Effector memory CD8-positive, alpha-beta T cell (primary cell): ENCODE measurements at regions not wholly inside any gene's neighbourhood (a gene's known extent, or its start where the extent isn't known, plus 50 kb on each side); places are given as distances from the start of the nearest gene placed in this dataset.
A peak's percentile ranks its signal among the peaks of the same experiment; 100 is the strongest.

Source experiments
- ATAC-seq: fragments of 150-1000 bp; cut with Tn5 transposase; replicated peaks from 2 replicates; pipeline ENCODE4 v1.10.0; 2021; ENCODE audit warnings: mild to moderate bottlenecking, moderate library complexity
- DNase-seq, 3 experiments: peaks; one replicate each; pipeline ENCODE4 v3.0.0; 2021
- H3K27ac Mint-ChIP-seq, 2 donors: one replicate each; pipeline ENCODE4 v1.8.0; 2022; ENCODE audit warnings: mild to moderate bottlenecking in 2 of 2, mixed read lengths in 2 of 2, moderate library complexity in 2 of 2
- H3K27me3 Mint-ChIP-seq, 2 donors: one replicate each; pipeline ENCODE4 v1.8.0; 2022; ENCODE audit warnings: mixed read lengths in 2 of 2
- H3K36me3 Mint-ChIP-seq: one replicate; pipeline ENCODE4 v1.8.0; 2022; ENCODE audit warnings: mild to moderate bottlenecking, moderate library complexity, mixed read lengths; ENCODE audit not compliant: insufficient read depth
- H3K4me1 Mint-ChIP-seq, 2 donors: one replicate each; pipeline ENCODE4 v1.8.0; 2022; ENCODE audit warnings: low read depth in 2 of 2, mixed read lengths in 2 of 2
- H3K4me3 Mint-ChIP-seq, 2 donors: one replicate each; pipeline ENCODE4 v1.8.0; 2022; ENCODE audit warnings: mild to moderate bottlenecking in 2 of 2, mixed read lengths in 2 of 2, moderate library complexity in 2 of 2
- H3K9me3 Mint-ChIP-seq, 2 donors: one replicate each; pipeline ENCODE4 v1.8.0; 2022; ENCODE audit warnings: mixed read lengths in 2 of 2

DNA sequence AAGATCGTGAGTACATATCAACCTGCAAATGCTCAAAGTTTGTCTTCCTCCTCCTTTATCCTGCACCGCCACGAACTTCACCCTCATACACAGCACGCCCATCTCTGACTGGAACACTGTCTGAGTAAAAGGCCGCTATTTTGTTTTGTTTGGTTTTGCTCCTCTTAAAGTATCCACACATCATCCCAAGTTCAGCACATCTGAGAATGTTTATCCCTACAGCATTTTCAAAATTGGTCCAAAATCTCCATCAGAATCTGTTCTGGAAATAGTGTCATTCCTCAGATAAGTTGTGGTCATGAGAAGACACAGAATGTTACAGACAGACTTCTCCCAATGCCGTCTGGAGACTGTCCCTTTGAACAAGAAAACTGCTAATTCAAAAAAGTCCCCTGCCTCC lies 251.6 kb upstream of the ARID1B start:
- no peaks in the 10 kb centered on the region for H3K36me3 Mint-ChIP-seq
- no peak overlapping the region for H3K27ac Mint-ChIP-seq
- no peak overlapping the region for H3K4me3 Mint-ChIP-seq
- no peak for ATAC-seq
- H3K9me3 Mint-ChIP-seq = no peaks in the 10 kb centered on the region
- no peak for DNase-seq
- no peaks in the 10 kb centered on the region for H3K4me1 Mint-ChIP-seq
- peaks cover 9 to 25% of the 10 kb centered on the region in 2 donors for H3K27me3 Mint-ChIP-seq

DNA sequence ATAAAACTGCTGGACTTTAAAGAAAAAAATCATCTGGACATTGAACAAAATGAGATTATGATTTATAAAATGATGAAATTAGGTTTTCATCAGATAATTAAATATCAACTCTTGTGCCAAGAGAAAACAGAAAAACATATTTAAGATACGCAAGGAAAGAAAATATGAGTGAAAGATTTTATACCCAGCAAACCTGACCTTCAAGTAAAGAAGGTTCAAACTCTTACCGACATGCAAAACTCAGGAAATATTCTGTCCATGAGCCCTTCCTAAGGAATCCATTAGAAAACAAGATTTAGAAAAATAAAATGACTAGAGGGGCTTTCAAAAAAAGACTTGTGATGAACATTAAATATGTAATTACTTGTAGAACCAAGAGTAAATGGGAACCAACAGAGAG lies 257.2 kb upstream of the ARID1B start:
- Mint-ChIP-seq H3K27me3 (peaks cover 28 to 44% of the 10 kb centered on the region in 2 donors), H3K9me3 (peaks cover 0 to 3% of the 10 kb centered on the region in 2 donors), H3K4me3 (no peak overlapping the region), H3K27ac (no peak overlapping the region), H3K4me1 (no peaks in the 10 kb centered on the region), H3K36me3 (no peaks in the 10 kb centered on the region)
- no peak for ATAC-seq
- DNase-seq = no peak

DNA sequence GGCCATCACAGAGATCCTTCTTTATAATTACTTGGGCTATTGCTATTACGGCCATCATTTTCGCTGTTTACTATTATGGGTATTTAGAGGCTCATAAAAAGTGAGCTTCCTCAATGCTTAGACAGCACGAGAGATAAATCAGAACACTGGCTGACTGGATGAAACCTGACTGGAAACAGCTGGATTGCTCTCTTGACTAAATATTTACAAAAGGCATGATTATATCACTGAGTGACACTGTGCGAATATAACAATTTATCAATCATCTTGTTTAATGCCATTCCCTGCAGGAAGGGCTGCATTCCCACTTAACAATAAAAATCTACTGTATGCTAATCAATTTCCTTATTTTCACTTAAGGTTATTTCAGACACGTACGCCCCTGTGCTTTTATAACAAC lies 260.1 kb upstream of the ARID1B start:
- DNase-seq = no peak
- Mint-ChIP-seq H3K9me3 (peaks cover 0 to 3% of the 10 kb centered on the region in 2 donors), H3K4me3 (no peak overlapping the region), H3K27me3 (peaks cover 45 to 56% of the 10 kb centered on the region in 2 donors), H3K4me1 (no peaks in the 10 kb centered on the region), H3K36me3 (no peaks in the 10 kb centered on the region), H3K27ac (no peak overlapping the region)
- no peak for ATAC-seq

- no peak for ATAC-seq
- no peak overlapping the region for H3K27ac Mint-ChIP-seq
- no peak for DNase-seq
- H3K4me1 Mint-ChIP-seq = no peaks in the 10 kb centered on the region
- peaks cover 0 to 3% of the 10 kb centered on the region in 2 donors for H3K9me3 Mint-ChIP-seq
- no peak overlapping the region for H3K4me3 Mint-ChIP-seq
- peaks cover 52 to 72% of the 10 kb centered on the region in 2 donors for H3K27me3 Mint-ChIP-seq
- no peaks in the 10 kb centered on the region for H3K36me3 Mint-ChIP-seq
Observed at GRCh38 chr6:156515242-156515641, 261.9 kb upstream of the ARID1B start.

- H3K27ac Mint-ChIP-seq = no peak overlapping the region
Observed at GRCh38 chr6:156513504-156513903, 263.7 kb upstream of the ARID1B start.

GRCh38 chr6:156511570-156511969 lies 265.6 kb upstream of the ARID1B start:
- Mint-ChIP-seq H3K27ac (no peak overlapping the region), H3K4me3 (no peak overlapping the region), H3K4me1 (peaks cover 4 to 12% of the 10 kb centered on the region in 2 donors), H3K9me3 (no peaks in the 10 kb centered on the region), H3K36me3 (no peaks in the 10 kb centered on the region), H3K27me3 (peaks cover 65 to 84% of the 10 kb centered on the region in 2 donors)
- ATAC-seq = no peak
- no peak for DNase-seq

More at GRCh38 chr6:156513504-156513903, 263.7 kb upstream of the ARID1B start:
- Mint-ChIP-seq H3K4me3 (no peak overlapping the region), H3K9me3 (peaks cover 0 to 1% of the 10 kb centered on the region in 2 donors), H3K36me3 (no peaks in the 10 kb centered on the region), H3K27me3 (peaks cover 65 to 83% of the 10 kb centered on the region in 2 donors), H3K4me1 (peaks cover 4 to 9% of the 10 kb centered on the region in 2 donors)
- ATAC-seq = no peak
- no peak for DNase-seq

DNA sequence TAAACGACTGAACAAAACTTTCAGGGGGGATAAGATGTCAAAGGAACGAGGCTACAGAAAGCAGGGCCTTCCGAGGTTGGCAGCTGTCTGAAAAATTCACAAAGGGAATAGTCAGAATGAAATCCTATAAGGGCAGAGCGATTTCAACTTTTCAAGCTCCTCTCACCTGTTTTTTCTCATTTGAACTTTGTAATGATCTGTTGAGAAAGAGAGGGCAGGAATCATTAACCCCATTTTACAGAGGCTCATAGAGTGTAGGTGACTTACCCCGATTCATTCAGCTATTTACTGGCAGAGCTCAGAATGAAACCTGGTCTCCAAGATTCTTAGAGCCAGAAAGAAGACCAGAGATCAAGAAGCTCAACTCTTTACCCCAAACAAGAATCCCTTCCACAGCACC lies 266.1 kb upstream of the ARID1B start:
- Mint-ChIP-seq H3K27ac (no peak overlapping the region), H3K4me3 (no peak overlapping the region), H3K4me1 (peaks cover 4 to 12% of the 10 kb centered on the region in 2 donors), H3K9me3 (no peaks in the 10 kb centered on the region), H3K36me3 (no peaks in the 10 kb centered on the region), H3K27me3 (peaks cover 63 to 79% of the 10 kb centered on the region in 2 donors)
- ATAC-seq = no peak
- DNase-seq = no peak

- no peak overlapping the region for H3K4me3 Mint-ChIP-seq
- no peak for ATAC-seq
- H3K4me1 Mint-ChIP-seq = peaks cover 4 to 12% of the 10 kb centered on the region in 2 donors
Observed at GRCh38 chr6:156510242-156510641, 266.9 kb upstream of the ARID1B start.

DNA sequence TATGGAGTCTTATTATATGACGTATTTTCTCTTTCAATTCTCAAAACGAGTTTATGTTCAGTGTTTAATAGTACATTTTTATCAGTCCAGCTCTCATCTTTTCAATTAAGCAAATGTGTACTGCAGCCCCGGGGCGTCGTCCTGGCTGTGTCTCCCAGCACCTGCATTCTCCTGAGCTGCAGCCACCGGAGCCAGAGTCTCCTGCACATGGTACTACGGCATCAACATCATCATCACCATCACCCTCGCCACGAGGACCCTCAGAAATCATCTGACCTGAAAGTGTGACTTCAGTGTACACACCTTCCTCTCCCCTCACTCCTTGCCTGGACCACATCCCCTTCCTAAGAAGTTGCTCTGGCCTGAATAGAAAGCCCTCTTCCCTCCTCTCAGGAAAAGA lies 267.7 kb upstream of the ARID1B start:
- no peak overlapping the region for H3K27ac Mint-ChIP-seq
- peaks cover 56 to 71% of the 10 kb centered on the region in 2 donors for H3K27me3 Mint-ChIP-seq
- ATAC-seq = no peak

More at GRCh38 chr6:156510242-156510641, 266.9 kb upstream of the ARID1B start:
- H3K27ac Mint-ChIP-seq = no peak overlapping the region
- DNase-seq = no peak
- no peaks in the 10 kb centered on the region for H3K9me3 Mint-ChIP-seq
- H3K27me3 Mint-ChIP-seq = peaks cover 62 to 72% of the 10 kb centered on the region in 2 donors
- no peaks in the 10 kb centered on the region for H3K36me3 Mint-ChIP-seq

DNA sequence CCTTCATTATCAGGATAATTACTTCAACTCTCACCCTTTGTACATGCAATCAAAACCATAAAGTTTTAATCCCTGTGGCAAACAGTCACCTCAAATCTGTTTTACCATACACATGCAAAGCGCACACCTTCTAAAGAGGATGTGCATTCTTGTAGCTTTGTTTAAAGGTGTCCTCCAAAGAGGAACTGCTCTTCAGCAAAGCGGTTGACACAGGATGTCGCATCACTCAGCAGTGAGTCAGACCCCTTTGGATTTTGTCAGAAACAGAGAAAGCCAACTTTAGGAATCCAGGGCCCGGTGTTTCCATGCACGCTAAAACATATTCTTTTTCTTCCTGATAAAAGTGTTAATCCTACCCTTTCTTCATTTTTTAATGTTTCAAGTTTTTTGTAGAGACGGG lies 268.3 kb upstream of the ARID1B start:
- Mint-ChIP-seq H3K36me3 (no peaks in the 10 kb centered on the region), H3K27ac (no peak overlapping the region), H3K9me3 (no peaks in the 10 kb centered on the region), H3K4me1 (peaks cover 4 to 12% of the 10 kb centered on the region in 2 donors), H3K4me3 (no peak overlapping the region), H3K27me3 (peaks cover 55 to 71% of the 10 kb centered on the region in 2 donors)
- ATAC-seq (peak; percentile 85), DNase-seq (peak in 1 of 3 experiments; percentile 5)

More for the DNA sequence above, 267.7 kb upstream of the ARID1B start:
- no peak for DNase-seq
- Mint-ChIP-seq H3K36me3 (no peaks in the 10 kb centered on the region), H3K4me1 (peaks cover 4 to 12% of the 10 kb centered on the region in 2 donors), H3K4me3 (no peak overlapping the region), H3K9me3 (no peaks in the 10 kb centered on the region)

- H3K4me3 Mint-ChIP-seq = no peak overlapping the region
- no peaks in the 10 kb centered on the region for H3K36me3 Mint-ChIP-seq
- ATAC-seq = no peak
- H3K27ac Mint-ChIP-seq = no peak overlapping the region
- peaks cover 4 to 12% of the 10 kb centered on the region in 2 donors for H3K4me1 Mint-ChIP-seq
- peaks cover 56 to 65% of the 10 kb centered on the region in 2 donors for H3K27me3 Mint-ChIP-seq
- H3K9me3 Mint-ChIP-seq = no peaks in the 10 kb centered on the region
- no peak for DNase-seq
Observed at GRCh38 chr6:156508126-156508525, 269.1 kb upstream of the ARID1B start.

GRCh38 chr6:156507656-156508055 lies 269.5 kb upstream of the ARID1B start:
- ATAC-seq (no peak), DNase-seq (no peak)
- H3K27ac Mint-ChIP-seq = no peak overlapping the region
- H3K9me3 Mint-ChIP-seq = no peaks in the 10 kb centered on the region
- H3K4me1 Mint-ChIP-seq = peaks cover 4 to 12% of the 10 kb centered on the region in 2 donors
- no peaks in the 10 kb centered on the region for H3K36me3 Mint-ChIP-seq
- peaks cover 55 to 65% of the 10 kb centered on the region in 2 donors for H3K27me3 Mint-ChIP-seq
- H3K4me3 Mint-ChIP-seq = no peak overlapping the region

GRCh38 chr6:156507106-156507505 lies 270.1 kb upstream of the ARID1B start:
- no peak overlapping the region for H3K4me3 Mint-ChIP-seq
- H3K27ac Mint-ChIP-seq = no peak overlapping the region
- DNase-seq (no peak), ATAC-seq (no peak)
- peaks cover 4 to 12% of the 10 kb centered on the region in 2 donors for H3K4me1 Mint-ChIP-seq
- H3K36me3 Mint-ChIP-seq = no peaks in the 10 kb centered on the region
- peaks cover 49 to 65% of the 10 kb centered on the region in 2 donors for H3K27me3 Mint-ChIP-seq
- no peaks in the 10 kb centered on the region for H3K9me3 Mint-ChIP-seq

- Mint-ChIP-seq H3K27ac (no peak overlapping the region), H3K36me3 (no peaks in the 10 kb centered on the region), H3K9me3 (peaks cover 0 to 7% of the 10 kb centered on the region in 2 donors), H3K4me1 (peaks cover 0 to under 1% of the 10 kb centered on the region in 2 donors), H3K27me3 (peaks cover 35 to 45% of the 10 kb centered on the region in 2 donors), H3K4me3 (no peak overlapping the region)
- no peak for ATAC-seq
- DNase-seq = no peak
Observed at GRCh38 chr6:156502969-156503504, 274.1 kb upstream of the ARID1B start.
